ENCODE measurements at regions not wholly inside any gene's neighbourhood (a gene's known extent, or its start where the extent isn't known, plus 50 kb on each side); places are given as distances from the start of the nearest gene placed in this dataset.

DNA sequence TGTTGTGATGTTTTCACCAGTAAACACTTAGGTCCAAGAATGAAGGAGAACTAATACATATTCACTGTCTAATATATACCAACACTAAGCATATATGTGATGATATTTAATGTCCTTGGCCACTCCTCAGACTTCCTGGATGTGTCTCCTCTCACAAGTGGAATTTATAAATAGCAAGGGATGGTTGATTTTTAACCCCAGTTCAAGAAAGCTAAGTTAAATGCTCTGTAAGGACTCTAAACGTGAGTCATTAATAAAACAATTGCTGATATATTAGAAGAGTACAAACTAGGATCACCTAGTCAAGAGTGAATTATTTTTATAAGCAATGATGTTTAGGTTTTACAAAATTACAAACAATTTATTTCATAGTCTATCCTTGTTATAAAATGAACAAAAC, 355.9 kb upstream of the TMEM229A start:
- no peaks in the 10 kb centered on the region for H3K4me1 ChIP-seq (ENCODE audit: insufficient read depth, low read length, severe bottlenecking)
- H3K36me3 ChIP-seq (ENCODE audit: insufficient read depth, low read length), result no peaks in the 10 kb centered on the region
- TF ChIP-seq, protein P1, sequence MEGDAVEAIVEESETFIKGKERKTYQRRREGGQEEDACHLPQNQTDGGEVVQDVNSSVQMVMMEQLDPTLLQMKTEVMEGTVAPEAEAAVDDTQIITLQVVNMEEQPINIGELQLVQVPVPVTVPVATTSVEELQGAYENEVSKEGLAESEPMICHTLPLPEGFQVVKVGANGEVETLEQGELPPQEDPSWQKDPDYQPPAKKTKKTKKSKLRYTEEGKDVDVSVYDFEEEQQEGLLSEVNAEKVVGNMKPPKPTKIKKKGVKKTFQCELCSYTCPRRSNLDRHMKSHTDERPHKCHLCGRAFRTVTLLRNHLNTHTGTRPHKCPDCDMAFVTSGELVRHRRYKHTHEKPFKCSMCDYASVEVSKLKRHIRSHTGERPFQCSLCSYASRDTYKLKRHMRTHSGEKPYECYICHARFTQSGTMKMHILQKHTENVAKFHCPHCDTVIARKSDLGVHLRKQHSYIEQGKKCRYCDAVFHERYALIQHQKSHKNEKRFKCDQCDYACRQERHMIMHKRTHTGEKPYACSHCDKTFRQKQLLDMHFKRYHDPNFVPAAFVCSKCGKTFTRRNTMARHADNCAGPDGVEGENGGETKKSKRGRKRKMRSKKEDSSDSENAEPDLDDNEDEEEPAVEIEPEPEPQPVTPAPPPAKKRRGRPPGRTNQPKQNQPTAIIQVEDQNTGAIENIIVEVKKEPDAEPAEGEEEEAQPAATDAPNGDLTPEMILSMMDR (IDR thresholded peaks at IDR 0.05; ENCODE audit: low read length), result no peak
- TF ChIP-seq EZH2 (IDR thresholded peaks at IDR 0.05; ENCODE audit: borderline replicate concordance, low read length), result no peak
- no peak overlapping the region for H3K4me2 ChIP-seq (ENCODE audit: low read length)
- H3K9ac ChIP-seq (ENCODE audit: low read length), result no peak overlapping the region
- H3K4me3 ChIP-seq (ENCODE audit: low read depth, low read length, poor library complexity, severe bottlenecking), result no peak overlapping the region
- H3K27ac ChIP-seq (ENCODE audit: low read depth, low read length, poor library complexity, severe bottlenecking), result no peak overlapping the region
- no peaks in the 10 kb centered on the region for H3K9me3 ChIP-seq (ENCODE audit: low read length)
- H3F3A ChIP-seq (ENCODE audit: insufficient read depth, low read length), result no peaks in the 10 kb centered on the region
- H2AFZ ChIP-seq (ENCODE audit: low read length), result no peak overlapping the region
- H4K20me1 ChIP-seq (ENCODE audit: insufficient read depth, low read length), result no peaks in the 10 kb centered on the region
- no peaks in the 10 kb centered on the region for H3K79me2 ChIP-seq (ENCODE audit: insufficient read depth, low read length)
- no peaks in the 10 kb centered on the region for H3K27me3 ChIP-seq (ENCODE audit: insufficient read depth, low read length)
- H3K9me2 ChIP-seq (ENCODE audit: low read depth, low read length), result no peaks in the 10 kb centered on the region

- Histone ChIP-seq H3K9me2 (ENCODE audit: low read depth, low read length) (no peaks in the 10 kb centered on the region), H3K79me2 (ENCODE audit: insufficient read depth, low read length) (no peaks in the 10 kb centered on the region), H3K4me2 (ENCODE audit: low read length) (no peak overlapping the region), H3K4me1 (ENCODE audit: insufficient read depth, low read length, severe bottlenecking) (no peaks in the 10 kb centered on the region), H4K20me1 (ENCODE audit: insufficient read depth, low read length) (no peaks in the 10 kb centered on the region), H3K4me3 (ENCODE audit: low read depth, low read length, poor library complexity, severe bottlenecking) (no peak overlapping the region), H3F3A (ENCODE audit: insufficient read depth, low read length) (no peaks in the 10 kb centered on the region), H2AFZ (ENCODE audit: low read length) (no peak overlapping the region), H3K9ac (ENCODE audit: low read length) (no peak overlapping the region), H3K27me3 (ENCODE audit: insufficient read depth, low read length) (no peaks in the 10 kb centered on the region), H3K36me3 (ENCODE audit: insufficient read depth, low read length) (no peaks in the 10 kb centered on the region), H3K9me3 (ENCODE audit: low read length) (no peaks in the 10 kb centered on the region), H3K27ac (ENCODE audit: low read depth, low read length, poor library complexity, severe bottlenecking) (no peak overlapping the region)
- TF ChIP-seq, protein P1 (IDR thresholded peaks at IDR 0.05; ENCODE audit: low read length), result no peak
- TF ChIP-seq EZH2 (IDR thresholded peaks at IDR 0.05; ENCODE audit: borderline replicate concordance, low read length), result no peak
Measured at GRCh38 chr7:124387056-124387455, 354.2 kb upstream of the TMEM229A start.

- H3K9me2 ChIP-seq (ENCODE audit: low read depth, low read length), result no peaks in the 10 kb centered on the region
- no peaks in the 10 kb centered on the region for H3K9me3 ChIP-seq (ENCODE audit: low read length)
- H3K4me2 ChIP-seq (ENCODE audit: low read length), result no peak overlapping the region
- H3K9ac ChIP-seq (ENCODE audit: low read length), result no peak overlapping the region
- H3K36me3 ChIP-seq (ENCODE audit: insufficient read depth, low read length), result no peaks in the 10 kb centered on the region
- no peaks in the 10 kb centered on the region for H3K4me1 ChIP-seq (ENCODE audit: insufficient read depth, low read length, severe bottlenecking)
- H3K4me3 ChIP-seq (ENCODE audit: low read depth, low read length, poor library complexity, severe bottlenecking), result no peak overlapping the region
- H3K27ac ChIP-seq (ENCODE audit: low read depth, low read length, poor library complexity, severe bottlenecking), result no peak overlapping the region
- TF ChIP-seq, protein P1 (IDR thresholded peaks at IDR 0.05; ENCODE audit: low read length), result no peak
- no peak for TF ChIP-seq EZH2 (IDR thresholded peaks at IDR 0.05; ENCODE audit: borderline replicate concordance, low read length)
- H3K27me3 ChIP-seq (ENCODE audit: insufficient read depth, low read length), result no peaks in the 10 kb centered on the region
- no peaks in the 10 kb centered on the region for H3K79me2 ChIP-seq (ENCODE audit: insufficient read depth, low read length)
- H2AFZ ChIP-seq (ENCODE audit: low read length), result no peak overlapping the region
- H4K20me1 ChIP-seq (ENCODE audit: insufficient read depth, low read length), result no peaks in the 10 kb centered on the region
- H3F3A ChIP-seq (ENCODE audit: insufficient read depth, low read length), result no peaks in the 10 kb centered on the region
Measured at GRCh38 chr7:124379296-124379695, 346.4 kb upstream of the TMEM229A start.

All from OCI-LY1 (cell line).